CD4-positive, alpha-beta T cell (primary cell): ENCODE measurements at regions not wholly inside any gene's neighbourhood (a gene's known extent, or its start where the extent isn't known, plus 50 kb on each side); places are given as distances from the start of the nearest gene placed in this dataset.
"Not testable (repeated sequence)": the region's sequence is repeated elsewhere in the genome, so short reads cannot be mapped to it uniquely, and the experiment has no call there.

Experiments used
- ATAC-seq: fragments of 200-7000 bp; cut with Tn5 transposase; one replicate; pipeline ENCODE4 v1.10.0; 2022; ENCODE audit warnings: mild to moderate bottlenecking; ENCODE audit not compliant: poor library complexity
- CTCF ChIA-PET: fragments of 350-600 bp; sonication (Branson Sonifier 250); formaldehyde crosslinking; loops from one replicate; lab custom pipeline; 2021; ENCODE audit warnings: antibody characterized with exemption, inconsistent platforms; lab: Charles Lee
- POLR2A ChIA-PET: fragments of 350-600 bp; sonication (Branson Sonifier 250); formaldehyde crosslinking; loops from one replicate; lab custom pipeline; 2021; ENCODE audit warnings: antibody characterized with exemption, inconsistent platforms; lab: Charles Lee
- DNase-seq, 14 experiments: peaks; one replicate each; pipeline ENCODE4 v3.0.0-alpha.2; 2013 to 2020; ENCODE audit warnings: mixed read lengths in 2 of 14
- H3K27ac ChIP-seq, 2 donors: one replicate each; pipeline versions ENCODE4 v1.5.1 to v1.7.0; 2013; ENCODE audit warnings: low read length in 2 of 2, low read depth in 1 of 2, mild to moderate bottlenecking in 1 of 2
- H3K27me3 ChIP-seq, 2 experiments: 1 replicate in 1 of 2; 2 replicates in 1 of 2; pipeline versions ENCODE4 v1.6.1 to v1.7.0; 2013; ENCODE audit warnings: low read length in 2 of 2, control low read depth in 1 of 2, mild to moderate bottlenecking in 1 of 2, moderate library complexity in 1 of 2; ENCODE audit not compliant: insufficient read depth in 2 of 2, control insufficient read depth in 1 of 2
- H3K36me3 ChIP-seq: one replicate; pipeline ENCODE4 v1.6.1; 2013; ENCODE audit warnings: low read length, control low read depth; ENCODE audit not compliant: insufficient read depth
- H3K4me1 ChIP-seq: one replicate; pipeline ENCODE4 v1.6.1; 2013; ENCODE audit warnings: low read length, control low read depth; ENCODE audit not compliant: insufficient read depth
- H3K4me3 ChIP-seq: one replicate; pipeline ENCODE4 v1.5.1; 2013; ENCODE audit warnings: mild to moderate bottlenecking, low read length, moderate library complexity
- H3K9me3 ChIP-seq, 2 experiments: 1 replicate in 1 of 2; 2 replicates in 1 of 2; pipeline versions ENCODE4 v1.6.1 to v1.7.0; 2013; ENCODE audit warnings: low read length in 2 of 2, mild to moderate bottlenecking in 2 of 2, control low read depth in 1 of 2, moderate library complexity in 1 of 2; ENCODE audit not compliant: control insufficient read depth in 1 of 2, insufficient read depth in 1 of 2
- H3K27ac Mint-ChIP-seq: one replicate; pipeline ENCODE4 v1.8.0; 2020; ENCODE audit warnings: mixed read lengths
- H3K27me3 Mint-ChIP-seq: one replicate; pipeline ENCODE4 v1.8.0; 2021; ENCODE audit warnings: mixed read lengths
- H3K36me3 Mint-ChIP-seq: one replicate; pipeline ENCODE4 v1.8.0; 2021; ENCODE audit warnings: low read depth, mixed read lengths
- H3K4me1 Mint-ChIP-seq: one replicate; pipeline ENCODE4 v1.8.0; 2021; ENCODE audit warnings: low read depth, mixed read lengths
- H3K4me3 Mint-ChIP-seq: one replicate; pipeline ENCODE4 v1.8.0; 2020; ENCODE audit warnings: mild to moderate bottlenecking, mixed read lengths
- H3K9me3 Mint-ChIP-seq: one replicate; pipeline ENCODE4 v1.8.0; 2020; ENCODE audit warnings: mixed read lengths
- CTCF ChIP-seq: fragments of 200-600 bp; IDR thresholded peaks from one replicate; pipeline ENCODE4 v1.8.0; 2022; ENCODE audit warnings: antibody characterized with exemption, mild to moderate bottlenecking
- intact Hi-C, 2 experiments: fragments of 100-400 bp; cut with DNase I in 1 of 2; cut with micrococcal nuclease in 1 of 2; formaldehyde crosslinking; loops; one replicate each; pipeline versions ENCODE4 v1.15.1 to v1.9.0; 2023 to 2025; cut with DNase I, micrococcal nuclease

GRCh38 chr7:42545049-42545724 lies 308.2 kb upstream of the GLI3 start:
- H3K27me3 Mint-ChIP-seq = no peaks in the 10 kb centered on the region
- peaks cover 6% of the 10 kb centered on the region for H3K9me3 Mint-ChIP-seq
- no peak overlapping the region for H3K27ac Mint-ChIP-seq
- no peak for TF ChIP-seq CTCF
- Histone ChIP-seq H3K27ac (no peak overlapping the region), H3K9me3 (peaks cover 3 to 8% of the 10 kb centered on the region in 2 experiments), H3K4me3 (no peak overlapping the region), H3K4me1 (no peaks in the 10 kb centered on the region), H3K27me3 (no peaks in the 10 kb centered on the region), H3K36me3 (no peaks in the 10 kb centered on the region)
- DNase-seq (no peak), ATAC-seq (no peak)
- ChIA-PET CTCF (no interaction called here), POLR2A (no interaction called here)
- no peaks in the 10 kb centered on the region for H3K4me1 Mint-ChIP-seq
- H3K36me3 Mint-ChIP-seq = no peaks in the 10 kb centered on the region
- intact Hi-C loops = no loop called here
- no peak overlapping the region for H3K4me3 Mint-ChIP-seq

GRCh38 chr7:42543953-42544352 lies 306.9 kb upstream of the GLI3 start:
- intact Hi-C loops = no loop called here
- ATAC-seq (no peak), DNase-seq (no peak)
- no peaks in the 10 kb centered on the region for H3K4me1 ChIP-seq
- ChIA-PET POLR2A (no interaction called here), CTCF (no interaction called here)
- no peaks in the 10 kb centered on the region for H3K36me3 ChIP-seq
- no peak overlapping the region for H3K4me3 ChIP-seq
- TF ChIP-seq CTCF = no peak
- Mint-ChIP-seq H3K9me3 (peaks cover 6% of the 10 kb centered on the region), H3K27me3 (no peaks in the 10 kb centered on the region), H3K36me3 (no peaks in the 10 kb centered on the region), H3K27ac (no peak overlapping the region), H3K4me3 (no peak overlapping the region), H3K4me1 (no peaks in the 10 kb centered on the region)
- peaks cover 3 to 8% of the 10 kb centered on the region in 2 experiments for H3K9me3 ChIP-seq
- H3K27me3 ChIP-seq = no peaks in the 10 kb centered on the region
- no peak overlapping the region for H3K27ac ChIP-seq

GRCh38 chr7:42542446-42542845 lies 305.4 kb upstream of the GLI3 start:
- DNase-seq, ATAC-seq, H3K27me3 Mint-ChIP-seq, intact Hi-C loops, H3K36me3 ChIP-seq, H3K27me3 ChIP-seq, H3K4me1 ChIP-seq, POLR2A ChIA-PET, H3K9me3 Mint-ChIP-seq, H3K9me3 ChIP-seq, H3K4me3 ChIP-seq, H3K27ac Mint-ChIP-seq, H3K36me3 Mint-ChIP-seq, H3K4me1 Mint-ChIP-seq, H3K4me3 Mint-ChIP-seq, H3K27ac ChIP-seq, CTCF ChIA-PET: not testable (repeated sequence)

- ChIA-PET CTCF (no interaction called here), POLR2A (no interaction called here)
- no peak overlapping the region for H3K4me3 Mint-ChIP-seq
- H3K4me1 ChIP-seq = no peaks in the 10 kb centered on the region
- TF ChIP-seq CTCF = no peak
- H3K9me3 Mint-ChIP-seq = peaks cover 15% of the 10 kb centered on the region
- H3K4me1 Mint-ChIP-seq = no peaks in the 10 kb centered on the region
- H3K27me3 ChIP-seq = no peaks in the 10 kb centered on the region
- peaks cover 0 to 4% of the 10 kb centered on the region in 2 experiments for H3K9me3 ChIP-seq
- intact Hi-C loops = no loop called here
- ATAC-seq (no peak), DNase-seq (no peak)
- H3K4me3 ChIP-seq = no peak overlapping the region
- H3K36me3 Mint-ChIP-seq = no peaks in the 10 kb centered on the region
- H3K27ac ChIP-seq = no peak overlapping the region
- H3K27ac Mint-ChIP-seq = no peak overlapping the region
- no peaks in the 10 kb centered on the region for H3K36me3 ChIP-seq
- no peaks in the 10 kb centered on the region for H3K27me3 Mint-ChIP-seq
These were observed 297.4 kb upstream of the GLI3 start for GRCh38 chr7:42534441-42534840.
